ENCODE measurements at regions not wholly inside any gene's neighbourhood (a gene's known extent, or its start where the extent isn't known, plus 50 kb on each side); places are given as distances from the start of the nearest gene placed in this dataset.

DNA sequence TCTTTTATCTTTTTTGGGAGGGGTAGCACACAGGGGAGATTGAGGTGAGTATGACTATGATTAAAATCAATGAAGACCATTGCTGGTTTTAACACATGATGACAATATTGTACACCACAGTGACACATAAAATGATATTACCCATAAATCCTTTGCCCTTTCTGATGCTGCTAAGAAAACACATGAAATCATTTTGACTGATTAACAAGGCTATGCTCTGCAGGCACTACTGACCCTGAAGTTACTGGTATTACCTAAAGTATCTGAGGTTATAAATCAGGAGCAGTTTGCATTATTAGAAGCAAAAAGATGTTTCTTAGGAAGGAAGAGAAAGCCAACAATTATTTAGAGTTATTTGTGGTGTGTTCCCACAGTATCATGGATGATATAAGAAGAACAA lies 701.2 kb upstream of the PTBP2 start:
- TF ChIP-seq, protein P1, sequence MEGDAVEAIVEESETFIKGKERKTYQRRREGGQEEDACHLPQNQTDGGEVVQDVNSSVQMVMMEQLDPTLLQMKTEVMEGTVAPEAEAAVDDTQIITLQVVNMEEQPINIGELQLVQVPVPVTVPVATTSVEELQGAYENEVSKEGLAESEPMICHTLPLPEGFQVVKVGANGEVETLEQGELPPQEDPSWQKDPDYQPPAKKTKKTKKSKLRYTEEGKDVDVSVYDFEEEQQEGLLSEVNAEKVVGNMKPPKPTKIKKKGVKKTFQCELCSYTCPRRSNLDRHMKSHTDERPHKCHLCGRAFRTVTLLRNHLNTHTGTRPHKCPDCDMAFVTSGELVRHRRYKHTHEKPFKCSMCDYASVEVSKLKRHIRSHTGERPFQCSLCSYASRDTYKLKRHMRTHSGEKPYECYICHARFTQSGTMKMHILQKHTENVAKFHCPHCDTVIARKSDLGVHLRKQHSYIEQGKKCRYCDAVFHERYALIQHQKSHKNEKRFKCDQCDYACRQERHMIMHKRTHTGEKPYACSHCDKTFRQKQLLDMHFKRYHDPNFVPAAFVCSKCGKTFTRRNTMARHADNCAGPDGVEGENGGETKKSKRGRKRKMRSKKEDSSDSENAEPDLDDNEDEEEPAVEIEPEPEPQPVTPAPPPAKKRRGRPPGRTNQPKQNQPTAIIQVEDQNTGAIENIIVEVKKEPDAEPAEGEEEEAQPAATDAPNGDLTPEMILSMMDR (IDR thresholded peaks at IDR 0.05; ENCODE audit: poor library complexity, severe bottlenecking) = no peak
- no peaks in the 10 kb centered on the region for H3K36me3 ChIP-seq (ENCODE audit: low read depth)
- DNase-seq (ENCODE audit: low spot score) = no peak
- no peaks in the 10 kb centered on the region for H3K9me3 ChIP-seq (ENCODE audit: severe bottlenecking)
- no peak overlapping the region for H3K4me3 ChIP-seq (ENCODE audit: severe bottlenecking)
- no peak overlapping the region for H3K27ac ChIP-seq (ENCODE audit: poor library complexity, severe bottlenecking)
- no peaks in the 10 kb centered on the region for H3K4me1 ChIP-seq (ENCODE audit: insufficient read depth, poor library complexity, severe bottlenecking)
- no peak for ATAC-seq (ENCODE audit: low read depth)
- peaks cover 3% of the 10 kb centered on the region for H3K27me3 ChIP-seq (ENCODE audit: insufficient read depth, poor library complexity, severe bottlenecking)

DNA sequence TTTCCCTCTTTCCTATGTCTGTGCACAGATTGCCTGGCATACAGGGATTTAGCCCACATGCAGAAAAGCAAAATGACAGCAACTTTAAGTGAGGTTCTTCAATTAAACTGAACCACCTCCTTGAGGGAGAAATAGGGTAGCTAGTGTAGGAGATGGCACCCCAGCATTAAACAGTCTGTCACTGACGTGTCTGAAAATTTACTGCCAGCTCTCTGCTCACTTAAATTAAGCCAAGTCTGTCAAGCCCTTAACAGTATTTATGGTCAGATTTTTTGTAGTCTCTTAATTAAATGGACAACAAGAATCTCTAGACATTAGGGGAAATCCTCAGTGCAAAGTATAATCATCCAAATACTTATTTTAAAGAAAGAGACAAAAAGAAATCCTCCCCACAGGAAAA lies 696.5 kb upstream of the PTBP2 start:
- Histone ChIP-seq H3K27ac (ENCODE audit: poor library complexity, severe bottlenecking) (no peak overlapping the region), H3K4me1 (ENCODE audit: insufficient read depth, poor library complexity, severe bottlenecking) (no peaks in the 10 kb centered on the region), H3K36me3 (ENCODE audit: low read depth) (no peaks in the 10 kb centered on the region), H3K4me3 (ENCODE audit: severe bottlenecking) (no peak overlapping the region), H3K9me3 (ENCODE audit: severe bottlenecking) (no peaks in the 10 kb centered on the region), H3K27me3 (ENCODE audit: insufficient read depth, poor library complexity, severe bottlenecking) (peaks cover 3% of the 10 kb centered on the region)
- ATAC-seq (ENCODE audit: low read depth) (no peak), DNase-seq (ENCODE audit: low spot score) (no peak)
- TF ChIP-seq, protein P1 (IDR thresholded peaks at IDR 0.05; ENCODE audit: poor library complexity, severe bottlenecking) = no peak

DNA sequence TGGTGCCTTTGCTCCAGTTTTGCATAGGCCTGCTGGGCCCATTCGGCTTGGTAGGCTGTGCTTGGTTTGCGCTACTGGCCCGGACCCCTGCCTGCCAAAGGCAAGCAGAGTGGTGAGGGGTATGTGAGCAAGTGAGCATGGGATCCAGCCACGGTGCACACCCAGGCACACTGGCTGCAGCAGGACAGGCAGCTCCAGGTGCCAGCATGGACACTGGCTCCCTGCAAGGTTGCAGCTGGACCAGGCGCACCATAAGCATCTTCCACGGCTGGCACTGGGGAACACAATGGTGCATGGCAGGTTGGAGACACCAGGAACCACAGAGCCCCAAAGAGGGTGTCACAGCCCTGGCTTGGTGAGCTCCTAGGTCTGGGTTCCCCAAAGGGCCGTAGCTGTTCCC lies 693.5 kb upstream of the PTBP2 start:
- Histone ChIP-seq H3K27ac (ENCODE audit: poor library complexity, severe bottlenecking) (no peak overlapping the region), H3K9me3 (ENCODE audit: severe bottlenecking) (no peaks in the 10 kb centered on the region), H3K27me3 (ENCODE audit: insufficient read depth, poor library complexity, severe bottlenecking) (peaks cover 5% of the 10 kb centered on the region), H3K36me3 (ENCODE audit: low read depth) (no peaks in the 10 kb centered on the region), H3K4me3 (ENCODE audit: severe bottlenecking) (no peak overlapping the region), H3K4me1 (ENCODE audit: insufficient read depth, poor library complexity, severe bottlenecking) (no peaks in the 10 kb centered on the region)
- TF ChIP-seq, protein P1 (IDR thresholded peaks at IDR 0.05; ENCODE audit: poor library complexity, severe bottlenecking) = no peak
- DNase-seq (ENCODE audit: low spot score) (no peak), ATAC-seq (ENCODE audit: low read depth) (no peak)

GRCh38 chr1:96030312-96030711 lies 691.3 kb upstream of the PTBP2 start:
- no peak overlapping the region for H3K27ac ChIP-seq (ENCODE audit: poor library complexity, severe bottlenecking)
- no peaks in the 10 kb centered on the region for H3K36me3 ChIP-seq (ENCODE audit: low read depth)
- ATAC-seq (ENCODE audit: low read depth) (no peak), DNase-seq (ENCODE audit: low spot score) (no peak)
- H3K27me3 ChIP-seq (ENCODE audit: insufficient read depth, poor library complexity, severe bottlenecking) = peaks cover 5% of the 10 kb centered on the region
- TF ChIP-seq, protein P1 (IDR thresholded peaks at IDR 0.05; ENCODE audit: poor library complexity, severe bottlenecking) = no peak
- no peaks in the 10 kb centered on the region for H3K4me1 ChIP-seq (ENCODE audit: insufficient read depth, poor library complexity, severe bottlenecking)
- no peak overlapping the region for H3K4me3 ChIP-seq (ENCODE audit: severe bottlenecking)
- H3K9me3 ChIP-seq (ENCODE audit: severe bottlenecking) = no peaks in the 10 kb centered on the region

GRCh38 chr1:96034006-96034405 lies 687.6 kb upstream of the PTBP2 start:
- Histone ChIP-seq H3K4me3 (ENCODE audit: severe bottlenecking) (no peak overlapping the region), H3K27ac (ENCODE audit: poor library complexity, severe bottlenecking) (no peak overlapping the region), H3K4me1 (ENCODE audit: insufficient read depth, poor library complexity, severe bottlenecking) (no peaks in the 10 kb centered on the region), H3K9me3 (ENCODE audit: severe bottlenecking) (no peaks in the 10 kb centered on the region), H3K36me3 (ENCODE audit: low read depth) (no peaks in the 10 kb centered on the region), H3K27me3 (ENCODE audit: insufficient read depth, poor library complexity, severe bottlenecking) (peaks cover 12% of the 10 kb centered on the region)
- TF ChIP-seq, protein P1 (IDR thresholded peaks at IDR 0.05; ENCODE audit: poor library complexity, severe bottlenecking) = no peak
- ATAC-seq (ENCODE audit: low read depth) = no peak
- no peak for DNase-seq (ENCODE audit: low spot score)
